Vagina (tissue), 2 donors: ENCODE measurements at regions not wholly inside any gene's neighbourhood (a gene's known extent, or its start where the extent isn't known, plus 50 kb on each side); places are given as distances from the start of the nearest gene placed in this dataset.

ENCODE experiments used
- DNase-seq, 2 donors: peaks; one replicate each; pipeline ENCODE4 v3.0.0-alpha.2; 2017; ENCODE audit errors: extremely low spot score in 2 of 2
- H3K27ac ChIP-seq: fragments of 200-600 bp; sonication (generic); one replicate; pipeline ENCODE4 v1.5.1; 2019
- H3K27me3 ChIP-seq: fragments of 200-600 bp; sonication (generic); one replicate; pipeline ENCODE4 v1.5.1; 2019
- H3K36me3 ChIP-seq, 2 donors: fragments of 200-600 bp; sonication (generic); one replicate each; pipeline ENCODE4 v1.5.1; 2017 to 2019
- H3K4me1 ChIP-seq: fragments of 200-600 bp; sonication (generic); one replicate; pipeline ENCODE4 v1.5.1; 2019
- H3K4me3 ChIP-seq, 2 donors: fragments of 200-600 bp; sonication (generic); 1 replicate in 1 of 2; 2 replicates in 1 of 2; pipeline ENCODE4 v1.5.1; 2016 to 2019
- H3K9me3 ChIP-seq: fragments of 200-600 bp; sonication (generic); one replicate; pipeline ENCODE4 v1.5.1; 2019
- POLR2A ChIP-seq, 2 donors: fragments of 450-650 bp; IDR thresholded peaks; one replicate each; pipeline ENCODE4 v1.6.1; 2017; ENCODE audit warnings: antibody characterized with exemption in 2 of 2, mild to moderate bottlenecking in 2 of 2, moderate library complexity in 2 of 2
- POLR2AphosphoS5 ChIP-seq, 2 donors: sonication (generic); formaldehyde crosslinking; IDR thresholded peaks; one replicate each; pipeline ENCODE4 v1.9.0; 2017; ENCODE audit warnings: antibody characterized with exemption in 2 of 2, mild to moderate bottlenecking in 2 of 2, low read depth in 1 of 2; ENCODE audit not compliant: insufficient read depth in 1 of 2
- intact Hi-C: fragments of 100-400 bp; cut with DNase I; formaldehyde crosslinking; loops from one replicate; pipeline ENCODE4 v1.15.1; 2023
- TF ChIP-seq, protein P1 (sequence below), 3 experiments: fragments of 450-650 bp in 2 of 3; fragments of 200-600 bp in 1 of 3; sonication (generic) in 1 of 3; IDR thresholded peaks; one replicate each; pipeline ENCODE4 v1.5.1; 2017 to 2019; ENCODE audit warnings: antibody characterized with exemption in 3 of 3, mild to moderate bottlenecking in 2 of 3, moderate library complexity in 2 of 3

DNA sequence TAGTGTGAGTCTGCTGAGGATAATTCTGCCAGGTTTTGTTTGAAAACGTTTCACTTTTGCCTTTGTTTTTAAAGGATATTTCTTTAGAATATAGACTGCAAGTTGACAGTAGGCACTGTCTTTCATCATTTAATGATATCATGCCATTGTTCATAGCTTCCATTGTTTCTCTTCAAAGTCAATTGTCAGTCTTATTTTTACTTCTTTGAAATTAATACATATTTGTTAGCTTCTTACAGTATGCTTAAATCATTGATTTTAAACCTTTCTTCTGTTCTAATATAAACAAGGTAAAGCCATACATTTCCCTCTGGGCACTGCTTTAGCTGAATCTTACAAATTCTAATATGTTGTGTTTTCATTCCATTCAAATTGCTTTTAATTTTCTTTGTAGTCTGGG lies 62.3 kb upstream of the PARVA start:
- intact Hi-C loops = no loop called here
- H3K36me3 ChIP-seq = no peaks in the 10 kb centered on the region
- no peaks in the 10 kb centered on the region for H3K9me3 ChIP-seq
- H3K27ac ChIP-seq = no peak overlapping the region
- peaks cover 15% of the 10 kb centered on the region for H3K4me1 ChIP-seq
- no peaks in the 10 kb centered on the region for H3K27me3 ChIP-seq
- no peak overlapping the region for H3K4me3 ChIP-seq
- no peak for DNase-seq
- TF ChIP-seq, protein P1, sequence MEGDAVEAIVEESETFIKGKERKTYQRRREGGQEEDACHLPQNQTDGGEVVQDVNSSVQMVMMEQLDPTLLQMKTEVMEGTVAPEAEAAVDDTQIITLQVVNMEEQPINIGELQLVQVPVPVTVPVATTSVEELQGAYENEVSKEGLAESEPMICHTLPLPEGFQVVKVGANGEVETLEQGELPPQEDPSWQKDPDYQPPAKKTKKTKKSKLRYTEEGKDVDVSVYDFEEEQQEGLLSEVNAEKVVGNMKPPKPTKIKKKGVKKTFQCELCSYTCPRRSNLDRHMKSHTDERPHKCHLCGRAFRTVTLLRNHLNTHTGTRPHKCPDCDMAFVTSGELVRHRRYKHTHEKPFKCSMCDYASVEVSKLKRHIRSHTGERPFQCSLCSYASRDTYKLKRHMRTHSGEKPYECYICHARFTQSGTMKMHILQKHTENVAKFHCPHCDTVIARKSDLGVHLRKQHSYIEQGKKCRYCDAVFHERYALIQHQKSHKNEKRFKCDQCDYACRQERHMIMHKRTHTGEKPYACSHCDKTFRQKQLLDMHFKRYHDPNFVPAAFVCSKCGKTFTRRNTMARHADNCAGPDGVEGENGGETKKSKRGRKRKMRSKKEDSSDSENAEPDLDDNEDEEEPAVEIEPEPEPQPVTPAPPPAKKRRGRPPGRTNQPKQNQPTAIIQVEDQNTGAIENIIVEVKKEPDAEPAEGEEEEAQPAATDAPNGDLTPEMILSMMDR (IDR thresholded peaks at IDR 0.05) = no peak
- no peak for TF ChIP-seq POLR2A (IDR thresholded peaks at IDR 0.05)
- no peak for TF ChIP-seq POLR2AphosphoS5 (IDR thresholded peaks at IDR 0.05; ENCODE audit: insufficient read depth in 1 of 2, low read depth in 1 of 2)

GRCh38 chr11:12316432-12316831 lies 60.9 kb upstream of the PARVA start:
- Histone ChIP-seq H3K27me3 (no peaks in the 10 kb centered on the region), H3K9me3 (no peaks in the 10 kb centered on the region), H3K4me1 (peaks cover 19% of the 10 kb centered on the region), H3K36me3 (no peaks in the 10 kb centered on the region), H3K4me3 (no peak overlapping the region), H3K27ac (no peak overlapping the region)
- TF ChIP-seq, protein P1 (IDR thresholded peaks at IDR 0.05) = no peak
- no peak for TF ChIP-seq POLR2A (IDR thresholded peaks at IDR 0.05)
- no peak for TF ChIP-seq POLR2AphosphoS5 (IDR thresholded peaks at IDR 0.05; ENCODE audit: insufficient read depth in 1 of 2, low read depth in 1 of 2)
- intact Hi-C loops = no loop called here
- DNase-seq = no peak

DNA sequence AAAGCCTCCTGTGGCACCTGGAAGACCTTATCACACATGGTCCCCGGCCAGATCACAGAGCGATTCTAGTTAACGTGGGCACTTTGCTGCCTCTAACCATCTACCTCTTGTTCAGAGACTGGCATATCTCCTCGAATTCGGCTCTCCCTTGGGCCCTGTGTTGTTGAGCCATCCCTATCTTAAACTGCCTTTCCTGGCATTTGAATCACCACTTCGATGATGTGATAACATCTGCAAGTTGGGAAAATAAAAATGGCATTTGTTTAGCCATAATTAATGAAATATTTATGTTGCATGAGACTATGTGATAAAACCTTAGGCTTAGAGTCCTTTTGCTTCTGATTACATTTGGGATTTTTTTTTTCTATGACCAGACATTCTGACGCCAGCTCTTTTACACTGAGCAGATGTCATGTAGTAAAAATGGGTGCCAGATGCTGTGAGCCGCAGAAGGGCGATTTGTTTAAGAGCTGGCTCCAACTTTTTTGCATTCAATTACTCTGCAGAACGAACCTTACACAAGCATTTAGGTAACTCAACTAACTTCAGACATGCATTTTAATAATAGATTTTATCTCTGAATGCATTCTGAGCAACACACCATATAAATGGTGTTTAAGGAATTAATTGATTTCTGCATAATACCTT lies 58.5 kb upstream of the PARVA start:
- no peak for DNase-seq
- TF ChIP-seq, protein P1 (IDR thresholded peaks at IDR 0.05) = no peak
- peak in 1 of 2 donors; percentile 41 for TF ChIP-seq POLR2AphosphoS5 (IDR thresholded peaks at IDR 0.05; ENCODE audit: insufficient read depth in 1 of 2, low read depth in 1 of 2)
- no peaks in the 10 kb centered on the region for H3K27me3 ChIP-seq
- peaks cover 19% of the 10 kb centered on the region for H3K4me1 ChIP-seq
- intact Hi-C loops = no loop called here
- H3K36me3 ChIP-seq = no peaks in the 10 kb centered on the region
- H3K4me3 ChIP-seq = no peak overlapping the region
- H3K9me3 ChIP-seq = no peaks in the 10 kb centered on the region
- no peak overlapping the region for H3K27ac ChIP-seq

GRCh38 chr11:12319461-12319951 lies 57.9 kb upstream of the PARVA start:
- Histone ChIP-seq H3K36me3 (no peaks in the 10 kb centered on the region), H3K27ac (no peak overlapping the region), H3K4me3 (no peak overlapping the region), H3K27me3 (no peaks in the 10 kb centered on the region), H3K9me3 (no peaks in the 10 kb centered on the region), H3K4me1 (peaks cover 19% of the 10 kb centered on the region)
- intact Hi-C loops = no loop called here
- TF ChIP-seq POLR2A (IDR thresholded peaks at IDR 0.05) = no peak
- no peak for TF ChIP-seq POLR2AphosphoS5 (IDR thresholded peaks at IDR 0.05; ENCODE audit: insufficient read depth in 1 of 2, low read depth in 1 of 2)
- TF ChIP-seq, protein P1 (IDR thresholded peaks at IDR 0.05) = no peak
- DNase-seq = no peak

DNA sequence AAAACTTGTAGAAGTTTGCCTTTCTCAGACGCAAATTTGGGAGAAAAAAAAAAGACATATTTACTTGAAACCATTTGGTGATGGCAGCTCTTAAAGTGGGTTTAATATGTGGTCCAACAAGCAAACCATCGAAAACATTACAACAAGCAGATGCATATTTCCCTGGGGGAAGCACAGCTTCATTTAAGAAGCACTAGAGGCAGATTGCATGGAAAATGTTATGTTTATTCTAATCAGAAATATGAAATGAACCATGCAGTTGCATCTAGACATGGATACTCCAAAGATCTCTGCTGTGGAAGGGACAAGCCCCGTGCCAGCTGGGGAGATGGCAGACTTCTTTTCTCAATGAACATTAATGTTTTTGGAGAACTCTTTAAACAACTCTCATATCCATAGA lies 57.4 kb upstream of the PARVA start:
- no peak for DNase-seq
- Histone ChIP-seq H3K9me3 (no peaks in the 10 kb centered on the region), H3K27me3 (no peaks in the 10 kb centered on the region), H3K4me1 (peaks cover 19% of the 10 kb centered on the region), H3K4me3 (no peak overlapping the region), H3K36me3 (no peaks in the 10 kb centered on the region), H3K27ac (no peak overlapping the region)
- intact Hi-C loops = no loop called here
- TF ChIP-seq POLR2A (IDR thresholded peaks at IDR 0.05) (no peak), POLR2AphosphoS5 (IDR thresholded peaks at IDR 0.05; ENCODE audit: insufficient read depth in 1 of 2, low read depth in 1 of 2) (no peak)
- TF ChIP-seq, protein P1 (IDR thresholded peaks at IDR 0.05) = no peak
